ENCODE measurements at regions not wholly inside any gene's neighbourhood (a gene's known extent, or its start where the extent isn't known, plus 50 kb on each side); places are given as distances from the start of the nearest gene placed in this dataset.

- DNase-seq: no peak
Measured at GRCh38 chr12:14261096-14261495, 104.4 kb upstream of the ATF7IP start.

GRCh38 chr12:14261861-14262260 lies 103.6 kb upstream of the ATF7IP start:
- no peak for DNase-seq
- in situ Hi-C loops (cut with HindIII; ENCODE audit: low pct_ligation_motif_present, low pct_unique_long_range_greater_than_20kb, low sequenced_read_pairs): no loop called here

More at GRCh38 chr12:14261096-14261495, 104.4 kb upstream of the ATF7IP start:
- in situ Hi-C loops (cut with HindIII; ENCODE audit: low pct_ligation_motif_present, low pct_unique_long_range_greater_than_20kb, low sequenced_read_pairs): no loop called here

GRCh38 chr12:14262771-14263511 lies 102.5 kb upstream of the ATF7IP start:
- no peak for DNase-seq
- in situ Hi-C loops (cut with HindIII; ENCODE audit: low pct_ligation_motif_present, low pct_unique_long_range_greater_than_20kb, low sequenced_read_pairs): no loop called here

- no peak for DNase-seq
- in situ Hi-C loops (cut with HindIII; ENCODE audit: low pct_ligation_motif_present, low pct_unique_long_range_greater_than_20kb, low sequenced_read_pairs): no loop called here
Measured at GRCh38 chr12:14263742-14264141, 101.7 kb upstream of the ATF7IP start.

- no peak for DNase-seq
- in situ Hi-C loops (cut with HindIII; ENCODE audit: low pct_ligation_motif_present, low pct_unique_long_range_greater_than_20kb, low sequenced_read_pairs): no loop called here
Measured at GRCh38 chr12:14264316-14264715, 101.2 kb upstream of the ATF7IP start.

GRCh38 chr12:14264778-14265177 lies 100.7 kb upstream of the ATF7IP start:
- in situ Hi-C loops (cut with HindIII; ENCODE audit: low pct_ligation_motif_present, low pct_unique_long_range_greater_than_20kb, low sequenced_read_pairs): no loop called here
- DNase-seq: no peak

- no peak for DNase-seq
- in situ Hi-C loops (cut with HindIII; ENCODE audit: low pct_ligation_motif_present, low pct_unique_long_range_greater_than_20kb, low sequenced_read_pairs): no loop called here
Measured at GRCh38 chr12:14268120-14268515, 97.4 kb upstream of the ATF7IP start.

GRCh38 chr12:14270392-14270791 lies 95.1 kb upstream of the ATF7IP start:
- DNase-seq: no peak
- in situ Hi-C loops (cut with HindIII; ENCODE audit: low pct_ligation_motif_present, low pct_unique_long_range_greater_than_20kb, low sequenced_read_pairs): no loop called here

- in situ Hi-C loops (cut with HindIII; ENCODE audit: low pct_ligation_motif_present, low pct_unique_long_range_greater_than_20kb, low sequenced_read_pairs): no loop called here
- no peak for DNase-seq
Measured at GRCh38 chr12:14272956-14273912, 92.2 kb upstream of the ATF7IP start.

- in situ Hi-C loops (cut with HindIII; ENCODE audit: low pct_ligation_motif_present, low pct_unique_long_range_greater_than_20kb, low sequenced_read_pairs): no loop called here
- no peak for DNase-seq
Measured at GRCh38 chr12:14273913-14274311, 91.6 kb upstream of the ATF7IP start.

GRCh38 chr12:14275111-14275510 lies 90.4 kb upstream of the ATF7IP start:
- in situ Hi-C loops (cut with HindIII; ENCODE audit: low pct_ligation_motif_present, low pct_unique_long_range_greater_than_20kb, low sequenced_read_pairs): no loop called here

GRCh38 chr12:14275886-14276285 lies 89.6 kb upstream of the ATF7IP start:
- no peak for DNase-seq
- in situ Hi-C loops (cut with HindIII; ENCODE audit: low pct_ligation_motif_present, low pct_unique_long_range_greater_than_20kb, low sequenced_read_pairs): no loop called here

More at GRCh38 chr12:14275111-14275510, 90.4 kb upstream of the ATF7IP start:
- no peak for DNase-seq

GRCh38 chr12:14278294-14278953 lies 87.1 kb upstream of the ATF7IP start:
- DNase-seq: no peak
- in situ Hi-C loops (cut with HindIII; ENCODE audit: low pct_ligation_motif_present, low pct_unique_long_range_greater_than_20kb, low sequenced_read_pairs): no loop called here

GRCh38 chr12:14279845-14280244 lies 85.6 kb upstream of the ATF7IP start:
- in situ Hi-C loops (cut with HindIII; ENCODE audit: low pct_ligation_motif_present, low pct_unique_long_range_greater_than_20kb, low sequenced_read_pairs): no loop called here
- DNase-seq: no peak

- no peak for DNase-seq
- in situ Hi-C loops (cut with HindIII; ENCODE audit: low pct_ligation_motif_present, low pct_unique_long_range_greater_than_20kb, low sequenced_read_pairs): no loop called here
Measured at GRCh38 chr12:14280921-14281320, 84.6 kb upstream of the ATF7IP start.

- DNase-seq: no peak
- in situ Hi-C loops (cut with HindIII; ENCODE audit: low pct_ligation_motif_present, low pct_unique_long_range_greater_than_20kb, low sequenced_read_pairs): no loop called here
Measured at GRCh38 chr12:14281539-14281938, 83.9 kb upstream of the ATF7IP start.

GRCh38 chr12:14283489-14284144 lies 81.9 kb upstream of the ATF7IP start:
- DNase-seq: no peak
- in situ Hi-C loops (cut with HindIII; ENCODE audit: low pct_ligation_motif_present, low pct_unique_long_range_greater_than_20kb, low sequenced_read_pairs): no loop called here

GRCh38 chr12:14284184-14284722 lies 81.2 kb upstream of the ATF7IP start:
- DNase-seq: no peak
- in situ Hi-C loops (cut with HindIII; ENCODE audit: low pct_ligation_motif_present, low pct_unique_long_range_greater_than_20kb, low sequenced_read_pairs): no loop called here

Data from ACHN (cell line).